NCI-H146 treated with DMSO at 0.1 percent for 48 hours (cell line): ENCODE measurements at regions not wholly inside any gene's neighbourhood (a gene's known extent, or its start where the extent isn't known, plus 50 kb on each side); places are given as distances from the start of the nearest gene placed in this dataset.

Source experiments
- DNase-seq: peaks from one replicate; lab custom pipeline; 2025; ENCODE audit not compliant: unreplicated experiment; lab: John Stamatoyannopoulos, UW

DNA sequence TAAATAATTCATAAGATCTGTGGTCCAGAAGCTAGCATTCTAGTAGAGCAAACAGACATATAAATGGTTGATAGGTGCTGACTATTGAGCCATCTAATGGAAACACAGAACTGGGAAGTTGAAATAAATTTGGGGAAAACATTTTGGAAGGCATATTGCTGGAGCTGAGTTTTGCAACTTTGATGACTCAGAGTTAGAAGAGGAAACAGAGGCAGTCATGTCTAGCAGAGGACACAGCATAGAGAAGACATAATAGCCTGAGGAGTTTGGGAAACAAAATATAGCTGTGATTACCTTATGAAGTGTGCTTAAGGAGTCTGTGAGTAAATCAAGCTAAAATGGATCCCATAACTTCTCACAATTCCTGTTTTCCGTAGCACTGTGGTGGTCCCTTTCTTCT lies 86.9 kb upstream of the FLRT2 start:
- DNase-seq = no peak

DNA sequence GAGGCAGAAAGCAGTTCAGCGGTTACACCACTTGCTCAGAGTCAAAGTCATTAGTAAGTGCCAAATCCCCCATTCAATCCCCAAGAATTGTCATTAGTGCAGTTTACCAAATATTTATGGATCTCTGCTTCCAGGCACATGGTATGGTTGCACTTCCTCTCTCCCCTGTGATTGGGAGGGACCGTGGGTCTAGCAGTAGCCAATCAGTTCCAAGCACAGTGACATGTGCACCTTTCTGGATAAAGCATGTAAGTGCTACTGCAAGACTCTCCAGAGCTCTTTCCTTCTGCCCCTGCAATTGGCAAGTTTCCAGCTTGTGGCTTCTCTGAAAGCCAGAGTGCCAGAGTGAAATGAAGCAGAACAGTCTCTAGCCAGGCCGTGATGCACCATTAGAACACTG lies 85.3 kb upstream of the FLRT2 start:
- DNase-seq = no peak

DNA sequence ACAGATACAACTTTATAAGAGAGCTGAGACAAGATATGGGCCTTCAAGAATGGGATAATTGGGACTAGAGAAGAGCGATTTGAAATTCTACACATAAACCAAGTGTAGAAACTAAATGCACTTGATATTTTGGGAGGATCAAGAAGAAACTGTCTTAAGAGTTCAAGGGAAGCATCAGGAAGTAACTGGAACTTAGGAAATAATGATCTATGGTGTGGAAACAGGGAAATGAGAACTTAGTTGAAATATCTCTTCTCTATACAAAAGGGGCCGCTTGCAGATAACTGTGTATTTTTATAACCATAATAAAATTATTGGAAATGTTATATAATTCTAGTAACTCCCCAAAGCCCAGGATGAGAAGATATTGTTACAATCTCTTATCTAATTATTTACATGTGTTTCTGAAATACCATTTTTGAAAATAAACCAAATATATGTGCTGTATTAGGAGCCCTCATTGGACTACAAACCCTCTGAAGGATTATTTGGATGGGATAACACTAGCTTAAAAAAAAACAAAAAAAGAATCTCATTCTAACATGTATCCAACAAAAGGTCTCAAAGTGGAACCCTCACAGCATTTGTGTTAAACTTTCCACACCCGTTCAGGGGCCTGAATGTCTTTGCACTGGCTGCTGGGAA lies 84.7 kb upstream of the FLRT2 start:
- no peak for DNase-seq

DNA sequence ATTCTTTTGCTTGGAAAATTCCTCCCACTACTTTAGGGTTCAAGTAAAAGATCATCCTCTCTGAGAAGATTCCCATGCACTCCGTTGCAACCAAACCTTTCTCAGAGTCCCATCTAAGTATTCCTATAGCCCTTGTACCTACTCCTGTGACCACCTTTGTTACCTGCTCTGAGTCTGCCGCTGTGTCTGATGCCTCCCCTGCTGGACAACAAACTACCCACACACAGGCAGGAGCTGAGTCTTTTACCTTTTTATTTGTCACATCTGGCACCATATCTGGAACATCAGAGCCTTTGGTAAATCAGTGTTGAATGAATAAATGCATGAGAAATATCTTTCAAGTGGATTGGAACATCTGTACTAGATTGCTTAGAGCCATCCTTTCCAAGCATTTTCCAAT lies 82.1 kb upstream of the FLRT2 start:
- no peak for DNase-seq

DNA sequence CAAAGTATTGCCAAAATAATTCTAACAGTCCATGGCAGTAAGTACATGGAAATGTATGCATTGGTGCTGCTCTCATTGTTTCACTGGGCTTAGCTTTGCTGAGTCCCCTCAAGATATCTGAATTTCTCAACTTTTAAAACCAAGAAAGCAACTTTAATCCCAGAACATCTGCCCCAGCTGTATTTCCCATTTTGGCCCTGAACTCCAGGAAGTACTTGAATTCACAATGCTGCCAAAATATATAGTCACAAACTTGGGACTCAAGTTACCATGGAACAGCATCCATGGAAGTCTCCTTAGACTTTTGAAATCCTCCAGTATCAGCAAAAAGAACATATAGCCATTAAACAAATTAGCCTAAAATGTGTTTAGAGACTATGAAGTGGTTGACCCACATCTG lies 78.5 kb upstream of the FLRT2 start:
- no peak for DNase-seq

DNA sequence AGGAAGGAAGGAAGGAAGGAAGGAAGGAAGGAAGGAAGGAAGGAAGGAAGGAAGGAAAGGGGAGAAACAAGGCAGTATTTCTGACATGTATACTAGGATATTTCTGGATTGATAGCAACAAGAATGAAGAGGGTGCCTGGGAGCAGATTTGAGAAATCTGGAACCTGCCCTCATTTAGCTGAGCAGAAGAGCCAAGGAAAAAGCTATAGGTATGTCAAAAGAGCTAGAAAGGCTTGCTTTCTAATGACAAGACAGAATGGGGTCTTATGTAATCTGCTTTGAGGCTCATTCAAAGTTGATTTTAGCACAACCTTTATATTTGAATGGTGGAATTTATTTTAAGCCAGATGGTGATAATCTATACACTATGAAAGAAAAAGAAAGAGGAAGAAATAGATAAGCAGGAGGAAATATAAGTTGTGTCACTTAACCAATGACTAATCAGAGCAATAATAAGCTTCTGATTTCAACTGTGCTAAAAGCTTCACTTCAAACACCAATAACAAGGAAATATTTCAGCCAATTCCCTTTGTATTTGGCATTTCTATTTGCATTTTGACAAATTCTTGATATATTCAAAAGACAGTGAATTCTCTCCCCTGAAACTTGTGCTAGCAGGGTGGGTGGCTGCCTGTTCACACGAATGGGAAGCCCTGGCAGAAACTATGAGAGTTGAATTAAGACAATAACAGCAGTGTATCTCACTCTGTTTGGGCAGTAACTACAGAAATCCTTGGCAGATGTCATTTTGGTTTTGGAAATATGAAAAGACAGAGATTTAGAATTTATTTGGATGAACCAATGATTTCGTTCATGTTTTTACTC lies 76.3 kb upstream of the FLRT2 start:
- no peak for DNase-seq

DNA sequence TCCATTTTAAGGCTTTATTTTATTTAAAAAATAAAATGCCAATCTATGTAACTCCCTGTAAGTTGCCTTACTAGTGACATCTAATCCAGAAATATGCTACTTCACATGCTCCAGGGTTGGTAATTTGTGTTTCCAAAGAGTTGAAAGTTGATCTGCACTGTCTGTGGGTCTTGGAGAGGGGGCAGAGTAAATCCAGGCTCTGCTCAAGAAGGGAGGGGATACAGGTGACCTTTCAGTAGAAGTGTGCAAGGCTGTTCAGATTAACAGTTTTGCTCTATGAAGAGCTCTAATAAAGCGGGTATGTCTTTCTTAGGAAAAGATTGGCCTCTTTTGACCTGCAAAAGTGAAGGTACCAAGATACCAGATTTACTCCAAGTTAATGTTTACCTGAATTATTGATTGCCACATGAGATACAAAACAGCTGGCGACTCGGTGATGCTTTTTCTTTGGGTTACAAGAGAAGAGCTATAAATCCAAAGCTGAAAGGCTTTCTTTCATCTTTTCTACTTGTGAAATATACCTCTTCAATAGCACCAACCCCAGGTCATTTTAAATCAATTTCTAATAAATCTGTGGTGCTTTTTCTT lies 75.6 kb upstream of the FLRT2 start:
- DNase-seq = no peak

DNA sequence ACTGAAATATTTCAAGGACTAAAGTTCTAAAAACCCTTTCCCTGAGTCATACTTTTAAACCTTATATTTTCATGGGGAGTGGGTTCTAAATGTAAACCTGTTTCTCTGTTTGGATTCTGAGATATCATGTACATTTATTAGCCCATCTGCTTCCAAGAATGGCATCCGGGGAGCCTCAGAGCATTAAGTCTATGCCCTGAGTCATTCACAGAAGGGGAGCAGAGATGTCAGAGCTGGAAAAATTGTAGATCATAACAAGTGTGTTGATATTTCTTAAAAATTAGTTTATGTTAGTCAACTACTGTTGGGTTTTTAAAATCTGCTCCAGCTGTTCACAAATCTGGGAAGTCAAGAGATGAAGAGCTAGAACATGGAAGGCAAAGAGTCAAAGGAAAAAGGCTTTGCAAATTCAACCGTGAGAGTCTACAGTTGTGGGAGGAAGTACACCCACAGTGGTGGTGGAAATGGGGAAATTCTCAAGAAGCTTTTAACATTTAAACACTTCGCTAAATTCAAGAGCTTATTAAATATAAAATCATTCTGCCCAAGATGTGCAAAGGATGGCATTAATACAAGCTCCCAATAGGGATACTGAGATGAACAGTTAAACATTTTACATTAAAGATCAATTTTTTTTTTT lies 70.5 kb upstream of the FLRT2 start:
- no peak for DNase-seq

DNA sequence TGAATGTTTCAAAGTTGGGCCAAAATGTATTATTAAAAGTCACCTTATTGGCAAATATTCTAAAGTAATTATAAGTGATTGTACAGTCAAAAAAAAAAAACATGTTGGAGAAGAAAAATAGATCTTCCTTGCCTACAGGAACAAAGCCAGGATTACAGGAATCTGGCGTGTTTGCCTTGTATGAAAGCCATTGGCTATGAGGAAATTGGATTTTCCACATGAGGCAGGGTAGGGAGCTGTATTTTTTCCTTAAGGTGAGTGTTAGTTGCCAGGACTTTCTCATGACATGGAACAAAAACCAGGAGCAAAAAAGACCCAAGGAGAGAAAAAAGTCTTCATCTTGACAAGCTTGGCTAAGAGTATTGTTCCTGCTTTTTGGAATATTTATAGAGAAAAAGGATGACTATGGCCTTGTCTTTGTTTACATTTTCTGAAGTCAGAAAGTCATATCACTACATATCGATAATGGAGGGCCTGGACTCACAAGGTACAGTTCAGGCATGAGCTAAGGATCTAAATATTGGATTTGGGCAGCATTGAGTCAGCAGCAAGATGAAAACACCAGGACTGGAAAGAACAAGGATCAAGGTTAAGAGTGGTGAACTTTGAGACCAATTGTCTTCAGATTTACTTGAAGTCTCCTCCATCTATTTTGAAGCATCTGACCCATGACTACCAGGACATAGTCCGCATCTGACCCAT lies 68.4 kb upstream of the FLRT2 start:
- DNase-seq = no peak

DNA sequence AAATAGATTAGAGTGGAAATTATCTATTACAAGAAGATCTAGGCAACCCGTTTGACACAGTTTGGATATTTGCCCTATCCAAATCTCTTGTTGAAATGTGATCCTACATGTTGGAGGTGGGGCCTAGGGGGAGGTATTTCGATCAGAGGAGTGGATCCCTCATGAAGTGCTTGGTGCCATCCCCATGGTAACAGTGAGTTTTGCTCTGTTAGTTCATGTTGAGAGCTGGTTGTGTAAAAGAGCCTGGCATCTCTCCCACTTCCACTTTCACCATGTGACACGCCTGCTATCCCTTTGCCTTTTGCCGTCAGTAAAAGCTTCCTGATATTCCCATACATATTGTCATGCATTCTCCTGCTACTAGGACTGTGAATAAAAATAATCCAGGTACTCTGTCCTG lies 66.4 kb upstream of the FLRT2 start:
- DNase-seq = no peak

DNA sequence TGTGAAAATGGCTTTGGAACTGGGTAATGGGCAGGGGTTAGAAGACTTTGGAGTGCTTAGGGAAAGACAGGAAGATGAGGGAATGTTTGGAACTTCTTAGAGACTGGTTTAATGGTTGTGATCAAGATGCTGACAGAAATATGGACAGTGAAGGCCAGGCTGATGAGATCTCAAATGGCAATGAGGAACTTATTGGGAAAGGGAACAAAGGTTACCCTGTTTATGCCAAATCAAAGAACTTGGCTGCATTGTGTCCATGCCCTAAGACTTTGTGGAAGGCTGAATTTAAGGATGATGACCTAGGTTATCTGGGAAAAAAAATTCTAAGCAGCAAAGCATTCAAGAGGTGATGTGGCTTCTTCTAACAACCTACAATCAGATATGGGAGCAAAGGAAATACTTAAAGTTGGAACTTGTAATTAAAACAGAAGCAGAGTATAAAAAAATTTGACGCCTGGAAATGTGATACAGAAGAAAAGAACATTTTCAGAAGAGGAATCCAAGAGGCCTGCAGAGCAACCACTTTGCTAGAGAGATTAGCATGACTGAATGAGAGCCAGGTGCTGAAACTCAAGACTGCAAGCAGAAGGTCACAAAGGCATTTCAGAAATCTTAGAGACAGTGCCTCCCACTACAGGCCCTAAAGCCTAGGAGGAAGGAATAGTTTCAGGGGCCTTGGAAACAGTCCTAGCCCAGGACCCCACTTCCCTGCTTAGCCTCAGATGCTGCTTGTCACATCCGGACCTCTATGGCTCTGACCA lies 65.6 kb upstream of the FLRT2 start:
- no peak for DNase-seq

DNA sequence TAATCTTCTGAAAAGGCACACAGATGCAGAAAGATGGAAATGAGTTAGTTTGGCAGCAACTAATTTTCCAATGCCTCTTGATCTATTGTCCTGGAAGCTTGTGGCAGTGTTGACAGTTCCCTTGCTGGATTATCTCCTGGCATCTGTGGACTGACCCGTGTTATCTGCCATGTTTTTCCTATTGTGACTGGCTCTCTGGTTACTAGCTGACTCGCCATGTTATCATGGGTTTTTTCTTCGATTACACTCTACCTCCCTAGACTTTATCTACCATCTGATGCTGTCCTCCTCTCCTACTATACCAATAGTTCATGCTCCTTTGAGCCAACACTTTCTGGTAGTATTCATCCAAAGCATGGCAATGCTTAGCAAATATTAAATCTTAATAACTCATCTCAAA lies 63.3 kb upstream of the FLRT2 start:
- no peak for DNase-seq

DNA sequence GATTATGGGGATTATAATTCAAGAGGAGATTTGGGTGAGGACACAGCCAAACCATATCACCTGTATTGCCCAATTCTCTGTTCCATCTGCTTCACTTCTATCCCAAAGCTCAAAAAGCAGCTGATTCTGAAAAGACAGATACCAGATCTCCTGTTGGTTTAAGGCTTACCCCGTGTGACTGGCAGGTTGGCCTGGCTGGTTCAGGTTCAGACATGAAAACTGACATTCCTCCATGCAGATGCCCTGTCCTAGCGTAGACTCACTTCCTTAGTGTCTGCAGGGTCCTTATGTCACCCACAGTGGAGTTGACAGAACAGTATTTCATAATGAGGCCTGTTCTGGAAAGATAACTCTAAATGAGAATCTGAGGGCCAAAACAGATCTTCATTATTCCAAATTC lies 61.1 kb upstream of the FLRT2 start:
- DNase-seq = no peak

DNA sequence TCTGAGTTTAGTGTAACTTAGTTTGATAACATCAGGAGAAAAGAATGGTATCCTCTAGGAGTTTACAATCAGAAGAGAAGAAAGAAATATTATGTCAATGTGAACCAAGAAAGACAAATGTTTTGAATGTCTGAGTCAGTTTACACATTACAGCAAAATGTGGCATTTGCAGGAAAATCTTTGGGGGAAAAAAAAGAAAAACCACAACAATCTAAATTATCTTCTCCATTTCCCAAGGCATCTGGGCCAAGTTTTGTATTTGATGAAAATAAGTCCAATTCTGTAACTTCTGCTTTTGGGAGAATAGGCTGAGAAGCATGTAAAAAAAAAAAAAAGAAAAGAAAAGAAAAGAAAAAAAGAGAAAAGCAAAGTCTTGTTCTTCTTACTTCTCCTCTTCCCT lies 58.8 kb upstream of the FLRT2 start:
- no peak for DNase-seq

DNA sequence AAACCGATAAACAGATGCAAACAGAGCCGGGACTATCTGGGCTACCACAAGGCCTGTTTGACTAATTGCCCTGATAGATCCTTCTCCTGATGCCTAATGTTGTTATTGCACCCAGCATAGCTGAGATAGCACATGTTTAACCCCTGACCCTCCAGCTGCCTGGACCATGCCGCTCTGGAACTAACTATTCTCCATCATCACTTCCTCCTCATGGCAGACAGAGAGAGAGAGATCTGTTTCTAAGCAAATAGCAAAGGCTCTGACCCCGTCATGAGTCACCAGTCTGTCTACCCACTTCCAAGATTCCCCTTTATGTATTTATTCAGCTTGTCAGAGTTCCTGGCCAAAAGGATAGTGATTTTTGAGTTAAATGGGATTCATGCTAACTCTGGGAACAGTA lies 58.2 kb upstream of the FLRT2 start:
- peak; percentile 85 for DNase-seq

DNA sequence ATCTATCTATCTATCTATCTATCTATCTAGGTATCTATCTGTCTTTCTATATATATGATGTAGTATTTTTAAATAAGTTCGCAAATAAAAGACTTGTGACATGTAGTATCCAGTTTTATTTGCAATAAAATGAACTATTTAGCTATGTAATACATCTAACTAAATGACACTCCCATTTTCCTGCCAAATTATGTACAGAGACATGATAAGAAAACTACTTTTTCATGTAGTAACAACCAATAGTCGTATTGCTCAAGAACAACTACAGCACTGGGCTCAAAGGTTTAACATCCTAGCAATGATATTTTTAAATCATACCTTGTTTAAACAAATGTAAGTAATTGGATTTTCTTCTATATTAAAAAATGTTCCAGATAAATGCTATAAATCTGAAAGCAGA lies 55.5 kb upstream of the FLRT2 start:
- no peak for DNase-seq

DNA sequence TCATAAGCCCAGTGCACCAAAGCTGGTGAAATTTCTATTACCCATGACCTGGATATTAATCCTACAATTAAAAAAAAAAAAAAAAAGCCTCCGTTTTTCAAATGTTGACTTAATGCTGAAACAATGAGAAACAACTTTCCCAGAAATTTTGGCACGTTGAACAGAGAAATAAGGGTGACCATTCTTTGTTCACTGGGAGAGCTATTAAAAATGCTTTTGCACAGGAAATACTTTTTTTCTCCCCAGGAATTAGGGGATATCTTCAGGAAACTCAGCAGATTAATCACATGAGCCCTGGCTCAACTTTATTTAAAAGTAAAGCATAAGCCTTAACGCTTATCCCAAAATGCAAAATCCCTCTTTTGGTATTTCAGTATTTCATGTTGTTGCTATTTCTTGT lies 54.8 kb upstream of the FLRT2 start:
- no peak for DNase-seq

DNA sequence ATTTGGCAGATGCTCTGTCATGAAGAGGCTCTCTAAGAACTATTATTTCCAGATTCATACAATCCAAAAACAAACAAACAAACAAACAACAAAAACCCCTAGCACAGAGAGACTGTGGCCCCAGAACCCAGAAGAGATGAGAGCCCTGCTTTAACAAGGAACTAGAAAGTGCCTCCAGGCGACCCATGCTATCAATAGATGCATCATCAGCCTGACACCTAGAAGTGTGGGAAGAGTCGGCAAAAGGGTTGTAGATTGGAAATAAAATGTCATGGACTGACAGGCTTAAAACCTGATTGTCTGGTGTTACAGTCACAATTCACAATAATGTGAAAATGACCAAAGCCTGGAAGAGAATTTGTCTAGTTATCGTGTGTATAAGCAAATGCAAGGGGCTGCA lies 50.6 kb upstream of the FLRT2 start:
- DNase-seq = no peak

DNA sequence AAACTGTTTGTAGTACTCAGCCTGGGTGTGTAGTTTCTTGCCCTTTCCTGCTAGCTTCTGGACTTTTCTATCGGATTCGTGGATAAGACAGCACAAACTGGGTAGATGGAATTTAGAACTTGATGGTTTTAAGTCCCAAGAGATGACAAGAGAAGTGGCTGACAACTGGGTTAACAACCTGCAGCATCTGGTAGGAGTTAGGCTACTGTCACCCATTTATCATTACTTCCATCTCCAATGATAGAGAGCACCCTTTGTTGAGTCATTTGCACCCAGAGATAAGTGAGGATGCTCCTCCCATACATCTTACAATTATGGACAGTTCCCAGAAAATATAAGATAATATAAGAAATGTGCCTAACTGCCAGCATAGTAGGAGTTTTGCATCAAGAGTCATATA lies 50.2 kb upstream of the FLRT2 start:
- no peak for DNase-seq
